ENCODE measurements at regions not wholly inside any gene's neighbourhood (a gene's known extent, or its start where the extent isn't known, plus 50 kb on each side); places are given as distances from the start of the nearest gene placed in this dataset.

DNA sequence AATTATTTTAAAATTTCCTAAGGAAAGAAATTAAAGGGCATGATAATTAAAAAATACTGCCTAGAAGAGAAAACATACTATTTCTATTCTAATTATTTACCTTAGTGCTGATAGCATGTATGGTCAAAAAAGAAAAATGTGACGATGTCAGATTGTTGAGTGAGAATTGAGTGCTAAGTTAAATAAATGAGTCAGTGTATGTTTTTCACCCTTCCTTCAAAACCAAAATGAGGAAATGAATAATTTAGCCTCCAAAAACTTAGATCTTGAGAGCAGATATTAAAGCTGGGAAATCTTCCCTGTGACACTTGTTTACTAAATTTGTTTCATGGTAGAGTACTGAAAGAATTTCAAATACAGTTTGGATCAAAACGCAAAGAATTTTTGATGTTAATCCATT is 58.6 kb upstream of the NYAP2 start:
- TF ChIP-seq KLF13 (tag; IDR thresholded peaks at IDR 0.05; ENCODE audit: borderline replicate concordance, low read depth) (no peak), CTCF (IDR thresholded peaks at IDR 0.05 in 2 of 3, conservative IDR thresholded peaks at IDR 0.05 in 1 of 3; ENCODE audit: insufficient read depth in 2 of 3, low read depth in 1 of 3, low read length in 3 of 3) (no peak), PHF20 (IDR thresholded peaks at IDR 0.05; ENCODE audit: partially characterized antibody) (no peak), POLR2AphosphoS5 (IDR thresholded peaks at IDR 0.05; ENCODE audit: control insufficient read depth, insufficient read depth, low read depth, low read length) (no peak), ZZZ3 (IDR thresholded peaks at IDR 0.05) (no peak), ZBTB8A (IDR thresholded peaks at IDR 0.05; ENCODE audit: partially characterized antibody) (no peak), TARDBP (IDR thresholded peaks at IDR 0.05) (no peak), FUS (optimal IDR thresholded peaks at IDR 0.05; ENCODE audit: low read depth, low read length) (no peak)
